Stomach (tissue), 4 donors: ENCODE measurements at regions not wholly inside any gene's neighbourhood (a gene's known extent, or its start where the extent isn't known, plus 50 kb on each side); places are given as distances from the start of the nearest gene placed in this dataset.

Source experiments
- CTCF ChIP-seq, 7 experiments: fragments of 450-650 bp in 4 of 7; fragments of 200-600 bp in 3 of 7; sonication (generic) in 3 of 7; IDR thresholded peaks; one replicate each; pipeline ENCODE4 v1.5.1; 2016 to 2019; ENCODE audit warnings: antibody characterized with exemption in 7 of 7, control low read depth in 2 of 7, mild to moderate bottlenecking in 1 of 7
- POLR2A ChIP-seq, 4 donors: fragments of 450-650 bp; IDR thresholded peaks; one replicate each; pipeline ENCODE4 v1.6.1; 2016; ENCODE audit warnings: antibody characterized with exemption in 4 of 4, control low read depth in 2 of 4, mild to moderate bottlenecking in 1 of 4, moderate library complexity in 1 of 4

GRCh38 chr1:99561952-99562351 is 84.0 kb upstream of the PALMD start:
- TF ChIP-seq POLR2A (IDR thresholded peaks at IDR 0.05), result no peak
- no peak for TF ChIP-seq CTCF (IDR thresholded peaks at IDR 0.05)
